ENCODE measurements at regions not wholly inside any gene's neighbourhood (a gene's known extent, or its start where the extent isn't known, plus 50 kb on each side); places are given as distances from the start of the nearest gene placed in this dataset.

DNA sequence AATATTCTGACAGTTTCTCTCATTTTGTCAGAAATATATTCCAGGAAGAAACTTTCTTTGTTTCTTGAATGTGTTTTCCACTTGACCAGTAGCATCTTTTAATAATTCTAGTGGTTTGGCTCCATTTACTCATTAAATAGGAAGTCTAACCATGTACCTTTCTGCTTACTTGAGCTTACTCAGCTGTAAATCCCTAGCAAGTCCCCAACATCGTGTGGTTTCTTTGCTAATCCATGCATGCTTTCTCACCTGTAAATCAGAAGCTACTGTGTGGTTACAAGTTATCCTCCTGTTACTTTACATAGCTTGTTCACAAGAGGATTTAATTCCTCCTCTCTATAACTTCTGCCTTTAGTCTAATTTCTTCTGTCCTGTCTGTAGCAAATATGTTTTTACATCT is 227.7 kb downstream of the FSCB start:
- BruUV-seq (replicated peaks), result no TSS peak

DNA sequence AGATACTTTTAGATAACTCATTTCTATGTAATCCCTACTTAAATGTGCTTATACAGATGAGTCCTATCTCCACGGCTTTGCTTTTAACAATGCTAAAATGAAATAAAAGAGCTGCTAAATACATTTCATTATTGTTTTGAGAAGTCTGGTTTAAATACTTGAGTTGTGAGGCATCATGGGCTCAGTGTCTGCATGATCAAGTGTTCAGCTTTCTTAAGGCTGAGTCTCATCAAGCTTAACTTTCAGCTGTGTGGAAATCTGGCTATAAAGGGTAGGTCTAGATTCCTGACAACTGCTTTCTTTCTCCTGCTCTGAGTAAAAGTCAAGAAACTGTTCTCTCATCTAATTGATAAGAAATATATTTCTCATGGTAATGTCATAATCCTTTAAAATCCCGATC is 235.4 kb downstream of the FSCB start:
- Histone ChIP-seq H3K4me3 (ENCODE audit: low read depth in 2 of 2, low read length in 2 of 2) (no peak overlapping the region), H3K27ac (ENCODE audit: low read length) (no peak overlapping the region), H3K4me1 (ENCODE audit: control insufficient read depth, insufficient read depth, low read length) (no peaks in the 10 kb centered on the region), H3K9me3 (ENCODE audit: control insufficient read depth, insufficient read depth, low read depth, low read length) (no peaks in the 10 kb centered on the region), H3K36me3 (ENCODE audit: control insufficient read depth, insufficient read depth, low read length) (no peaks in the 10 kb centered on the region), H3K27me3 (ENCODE audit: control insufficient read depth, insufficient read depth, low read length) (no peaks in the 10 kb centered on the region)
- POLR2A ChIA-PET, result no interaction called here
- no peak for TF ChIP-seq SIN3A (IDR thresholded peaks at IDR 0.05; ENCODE audit: borderline replicate concordance, insufficient read depth, low read depth, low read length)
- TF ChIP-seq, protein P1, sequence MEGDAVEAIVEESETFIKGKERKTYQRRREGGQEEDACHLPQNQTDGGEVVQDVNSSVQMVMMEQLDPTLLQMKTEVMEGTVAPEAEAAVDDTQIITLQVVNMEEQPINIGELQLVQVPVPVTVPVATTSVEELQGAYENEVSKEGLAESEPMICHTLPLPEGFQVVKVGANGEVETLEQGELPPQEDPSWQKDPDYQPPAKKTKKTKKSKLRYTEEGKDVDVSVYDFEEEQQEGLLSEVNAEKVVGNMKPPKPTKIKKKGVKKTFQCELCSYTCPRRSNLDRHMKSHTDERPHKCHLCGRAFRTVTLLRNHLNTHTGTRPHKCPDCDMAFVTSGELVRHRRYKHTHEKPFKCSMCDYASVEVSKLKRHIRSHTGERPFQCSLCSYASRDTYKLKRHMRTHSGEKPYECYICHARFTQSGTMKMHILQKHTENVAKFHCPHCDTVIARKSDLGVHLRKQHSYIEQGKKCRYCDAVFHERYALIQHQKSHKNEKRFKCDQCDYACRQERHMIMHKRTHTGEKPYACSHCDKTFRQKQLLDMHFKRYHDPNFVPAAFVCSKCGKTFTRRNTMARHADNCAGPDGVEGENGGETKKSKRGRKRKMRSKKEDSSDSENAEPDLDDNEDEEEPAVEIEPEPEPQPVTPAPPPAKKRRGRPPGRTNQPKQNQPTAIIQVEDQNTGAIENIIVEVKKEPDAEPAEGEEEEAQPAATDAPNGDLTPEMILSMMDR (IDR thresholded peaks at IDR 0.05), result no peak
- no peak for TF ChIP-seq POLR2AphosphoS5 (IDR thresholded peaks at IDR 0.05; ENCODE audit: low read depth, low read length)
- TF ChIP-seq, protein P2, sequence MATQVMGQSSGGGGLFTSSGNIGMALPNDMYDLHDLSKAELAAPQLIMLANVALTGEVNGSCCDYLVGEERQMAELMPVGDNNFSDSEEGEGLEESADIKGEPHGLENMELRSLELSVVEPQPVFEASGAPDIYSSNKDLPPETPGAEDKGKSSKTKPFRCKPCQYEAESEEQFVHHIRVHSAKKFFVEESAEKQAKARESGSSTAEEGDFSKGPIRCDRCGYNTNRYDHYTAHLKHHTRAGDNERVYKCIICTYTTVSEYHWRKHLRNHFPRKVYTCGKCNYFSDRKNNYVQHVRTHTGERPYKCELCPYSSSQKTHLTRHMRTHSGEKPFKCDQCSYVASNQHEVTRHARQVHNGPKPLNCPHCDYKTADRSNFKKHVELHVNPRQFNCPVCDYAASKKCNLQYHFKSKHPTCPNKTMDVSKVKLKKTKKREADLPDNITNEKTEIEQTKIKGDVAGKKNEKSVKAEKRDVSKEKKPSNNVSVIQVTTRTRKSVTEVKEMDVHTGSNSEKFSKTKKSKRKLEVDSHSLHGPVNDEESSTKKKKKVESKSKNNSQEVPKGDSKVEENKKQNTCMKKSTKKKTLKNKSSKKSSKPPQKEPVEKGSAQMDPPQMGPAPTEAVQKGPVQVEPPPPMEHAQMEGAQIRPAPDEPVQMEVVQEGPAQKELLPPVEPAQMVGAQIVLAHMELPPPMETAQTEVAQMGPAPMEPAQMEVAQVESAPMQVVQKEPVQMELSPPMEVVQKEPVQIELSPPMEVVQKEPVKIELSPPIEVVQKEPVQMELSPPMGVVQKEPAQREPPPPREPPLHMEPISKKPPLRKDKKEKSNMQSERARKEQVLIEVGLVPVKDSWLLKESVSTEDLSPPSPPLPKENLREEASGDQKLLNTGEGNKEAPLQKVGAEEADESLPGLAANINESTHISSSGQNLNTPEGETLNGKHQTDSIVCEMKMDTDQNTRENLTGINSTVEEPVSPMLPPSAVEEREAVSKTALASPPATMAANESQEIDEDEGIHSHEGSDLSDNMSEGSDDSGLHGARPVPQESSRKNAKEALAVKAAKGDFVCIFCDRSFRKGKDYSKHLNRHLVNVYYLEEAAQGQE (IDR thresholded peaks at IDR 0.05; ENCODE audit: insufficient read depth in 1 of 2, low read depth in 2 of 2, low read length in 1 of 2), result no peak
- no peak for TF ChIP-seq TCF7L2 (IDR thresholded peaks at IDR 0.05; ENCODE audit: low read depth, low read length)
- DNase-seq (ENCODE audit: low read depth, low spot score), result no peak
- intact Hi-C loops (cut with micrococcal nuclease; ENCODE audit: unreplicated experiment) (no loop called here), in situ Hi-C loops (cut with HindIII; ENCODE audit: low pct_unique_long_range_greater_than_20kb, low sequenced_read_pairs) (no loop called here)
- no peak for ATAC-seq
- no TSS peak for BruUV-seq (replicated peaks)
- CTCF ChIA-PET, result interaction anchor here (0.6 kb wide), 1 partner anchor 675 kb away, joined by 16 read pairs; no protein-coding TSS in a partner anchor

More for the DNA sequence above, 227.7 kb downstream of the FSCB start:
- H3K27ac ChIP-seq (ENCODE audit: low read length), result no peak overlapping the region
- DNase-seq (ENCODE audit: low read depth, low spot score) (no peak), ATAC-seq (no peak)
- intact Hi-C loops (cut with micrococcal nuclease; ENCODE audit: unreplicated experiment), result no loop called here
- H3K27me3 ChIP-seq (ENCODE audit: control insufficient read depth, insufficient read depth, low read length), result no peaks in the 10 kb centered on the region
- H3K9me3 ChIP-seq (ENCODE audit: control insufficient read depth, insufficient read depth, low read depth, low read length), result no peaks in the 10 kb centered on the region
- in situ Hi-C loops (cut with HindIII; ENCODE audit: low pct_unique_long_range_greater_than_20kb, low sequenced_read_pairs), result no loop called here
- H3K4me1 ChIP-seq (ENCODE audit: control insufficient read depth, insufficient read depth, low read length), result no peaks in the 10 kb centered on the region
- H3K36me3 ChIP-seq (ENCODE audit: control insufficient read depth, insufficient read depth, low read length), result no peaks in the 10 kb centered on the region
- ChIA-PET POLR2A (no interaction called here), CTCF (no interaction called here)
- H3K4me3 ChIP-seq (ENCODE audit: low read depth in 2 of 2, low read length in 2 of 2), result no peak overlapping the region
- TF ChIP-seq, protein P1 (IDR thresholded peaks at IDR 0.05), result no peak
- TF ChIP-seq TCF7L2 (IDR thresholded peaks at IDR 0.05; ENCODE audit: low read depth, low read length) (no peak), SIN3A (IDR thresholded peaks at IDR 0.05; ENCODE audit: borderline replicate concordance, insufficient read depth, low read depth, low read length) (no peak), POLR2AphosphoS5 (IDR thresholded peaks at IDR 0.05; ENCODE audit: low read depth, low read length) (no peak)
- TF ChIP-seq, protein P2 (IDR thresholded peaks at IDR 0.05; ENCODE audit: insufficient read depth in 1 of 2, low read depth in 2 of 2, low read length in 1 of 2), result no peak

All from Panc1 (cell line).